ENCODE measurements at regions not wholly inside any gene's neighbourhood (a gene's known extent, or its start where the extent isn't known, plus 50 kb on each side); places are given as distances from the start of the nearest gene placed in this dataset.

- ATAC-seq, result no peak
- H3K27ac Mint-ChIP-seq, result no peak overlapping the region
Measured at GRCh38 chr7:25500393-25500921, 272.2 kb upstream of the NPVF start.

GRCh38 chr7:25503306-25503705 is 275.0 kb upstream of the NPVF start:
- ATAC-seq (no peak), DNase-seq (no peak)
- CTCF ChIA-PET, result interaction anchor here (0.8 to 0.9 kb wide), 2 partner anchors 10 to 31 kb away, joined by 3 to 5 read pairs; no protein-coding TSS in a partner anchor
- no peak for TF ChIP-seq CTCF (IDR thresholded peaks at IDR 0.05)
- no peak overlapping the region for H3K27ac Mint-ChIP-seq
- POLR2A ChIA-PET, result no interaction called here
- no peak overlapping the region for H3K4me3 Mint-ChIP-seq
- no peaks in the 10 kb centered on the region for H3K4me1 Mint-ChIP-seq (ENCODE audit: low read depth)
- intact Hi-C loops (cut with micrococcal nuclease), result loop anchor here (5.0 kb wide), 1 partner anchor 59 kb away; no protein-coding TSS in a partner anchor
- no peaks in the 10 kb centered on the region for H3K36me3 Mint-ChIP-seq (ENCODE audit: low read depth)
- no peaks in the 10 kb centered on the region for H3K27me3 Mint-ChIP-seq
- H3K9me3 Mint-ChIP-seq, result no peaks in the 10 kb centered on the region

More at GRCh38 chr7:25500393-25500921, 272.2 kb upstream of the NPVF start:
- no peaks in the 10 kb centered on the region for H3K9me3 Mint-ChIP-seq
- CTCF ChIA-PET, result no interaction called here
- H3K4me1 Mint-ChIP-seq (ENCODE audit: low read depth), result peaks cover 8% of the 10 kb centered on the region
- H3K36me3 Mint-ChIP-seq (ENCODE audit: low read depth), result no peaks in the 10 kb centered on the region
- no peak overlapping the region for H3K4me3 Mint-ChIP-seq
- intact Hi-C loops (cut with micrococcal nuclease), result loop anchor here (5.0 kb wide), 1 partner anchor 62 kb away; no protein-coding TSS in a partner anchor
- no peaks in the 10 kb centered on the region for H3K27me3 Mint-ChIP-seq
- POLR2A ChIA-PET, result no interaction called here
- DNase-seq, result no peak
- TF ChIP-seq CTCF (IDR thresholded peaks at IDR 0.05), result no peak

- ATAC-seq, result no peak
- H3K4me1 Mint-ChIP-seq (ENCODE audit: low read depth), result no peaks in the 10 kb centered on the region
- H3K27ac Mint-ChIP-seq, result no peak overlapping the region
- CTCF ChIA-PET, result interaction anchor here (1.2 kb wide), 1 partner anchor 8 kb away, joined by 5 read pairs; no protein-coding TSS in a partner anchor
- no peaks in the 10 kb centered on the region for H3K36me3 Mint-ChIP-seq (ENCODE audit: low read depth)
- no peaks in the 10 kb centered on the region for H3K27me3 Mint-ChIP-seq
- DNase-seq, result no peak
- no peaks in the 10 kb centered on the region for H3K9me3 Mint-ChIP-seq
- H3K4me3 Mint-ChIP-seq, result no peak overlapping the region
- intact Hi-C loops (cut with micrococcal nuclease), result no loop called here
- POLR2A ChIA-PET, result no interaction called here
- TF ChIP-seq CTCF (IDR thresholded peaks at IDR 0.05), result no peak
Measured at GRCh38 chr7:25512061-25512687, 283.9 kb upstream of the NPVF start.

GRCh38 chr7:25515633-25516275 is 287.5 kb upstream of the NPVF start:
- Mint-ChIP-seq H3K4me3 (no peak overlapping the region), H3K27ac (no peak overlapping the region), H3K4me1 (ENCODE audit: low read depth) (peaks cover 7% of the 10 kb centered on the region), H3K9me3 (no peaks in the 10 kb centered on the region), H3K27me3 (no peaks in the 10 kb centered on the region), H3K36me3 (ENCODE audit: low read depth) (no peaks in the 10 kb centered on the region)
- ATAC-seq, result peak; percentile 49
- no peak for TF ChIP-seq CTCF (IDR thresholded peaks at IDR 0.05)
- ChIA-PET CTCF (no interaction called here), POLR2A (no interaction called here)
- intact Hi-C loops (cut with micrococcal nuclease), result no loop called here
- DNase-seq, result peak; percentile 12

- intact Hi-C loops (cut with micrococcal nuclease), result no loop called here
- Mint-ChIP-seq H3K4me1 (ENCODE audit: low read depth) (peaks cover 19% of the 10 kb centered on the region), H3K4me3 (no peak overlapping the region), H3K36me3 (ENCODE audit: low read depth) (no peaks in the 10 kb centered on the region), H3K27me3 (no peaks in the 10 kb centered on the region), H3K9me3 (no peaks in the 10 kb centered on the region), H3K27ac (no peak overlapping the region)
- ChIA-PET POLR2A (no interaction called here), CTCF (no interaction called here)
- no peak for TF ChIP-seq CTCF (IDR thresholded peaks at IDR 0.05)
- DNase-seq, result no peak
- no peak for ATAC-seq
Measured at GRCh38 chr7:25517906-25518305, 289.6 kb upstream of the NPVF start.

All from activated CD8-positive, alpha-beta T cell treated with anti-CD3 and anti-CD28 coated beads for 36 hours (primary cell).